GM21723 (cell line): ENCODE measurements at regions not wholly inside any gene's neighbourhood (a gene's known extent, or its start where the extent isn't known, plus 50 kb on each side); places are given as distances from the start of the nearest gene placed in this dataset.
"Not testable (repeated sequence)": the region's sequence is repeated elsewhere in the genome, so short reads cannot be mapped to it uniquely, and the experiment has no call there.

ENCODE experiments used
- ATAC-seq: cut with Tn5 transposase; IDR thresholded peaks from one replicate; pipeline ENCODE4 v1.9.1; 2021; ENCODE audit warnings: mild to moderate bottlenecking, moderate library complexity; ENCODE audit not compliant: unreplicated experiment

DNA sequence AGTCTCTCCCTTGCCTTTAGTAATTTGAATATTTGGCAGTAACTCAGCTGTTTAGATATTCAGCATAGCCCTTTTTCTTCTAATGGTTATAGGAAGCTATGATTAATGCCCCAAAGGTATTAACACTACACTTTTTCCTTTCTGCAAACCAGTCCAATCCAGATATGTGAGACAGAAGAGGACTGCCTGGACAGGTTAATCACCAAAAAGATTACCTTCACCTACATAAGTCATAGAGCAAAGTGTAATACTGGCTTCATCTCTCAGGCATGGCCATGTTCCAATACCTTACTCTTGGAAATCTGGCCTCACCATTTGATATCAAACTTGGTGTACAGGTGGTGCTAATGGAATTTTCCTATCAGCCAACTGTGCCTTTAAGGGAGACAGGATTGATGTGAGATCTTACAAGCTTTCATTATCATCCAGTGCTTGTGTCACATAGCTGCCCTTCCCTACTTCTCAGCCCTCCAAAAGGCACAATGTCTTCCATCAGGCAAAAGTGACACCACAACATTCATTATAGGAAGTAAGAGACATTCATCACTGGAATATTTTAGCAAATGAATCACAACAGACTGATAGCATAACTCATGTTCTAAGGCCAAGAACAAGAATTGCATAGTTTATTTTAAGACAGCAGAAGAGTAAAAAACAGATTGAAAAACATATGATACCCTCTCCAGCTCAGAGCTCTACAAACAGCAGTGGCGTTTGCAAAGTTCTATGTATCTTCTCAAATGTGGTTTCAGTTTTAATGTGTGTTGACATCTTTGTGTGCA lies 91.2 kb upstream of the PAM start:
- ATAC-seq, result no peak

- no peak for ATAC-seq
These were observed 90.3 kb upstream of the PAM start for GRCh38 chr5:102664616-102665335.

DNA sequence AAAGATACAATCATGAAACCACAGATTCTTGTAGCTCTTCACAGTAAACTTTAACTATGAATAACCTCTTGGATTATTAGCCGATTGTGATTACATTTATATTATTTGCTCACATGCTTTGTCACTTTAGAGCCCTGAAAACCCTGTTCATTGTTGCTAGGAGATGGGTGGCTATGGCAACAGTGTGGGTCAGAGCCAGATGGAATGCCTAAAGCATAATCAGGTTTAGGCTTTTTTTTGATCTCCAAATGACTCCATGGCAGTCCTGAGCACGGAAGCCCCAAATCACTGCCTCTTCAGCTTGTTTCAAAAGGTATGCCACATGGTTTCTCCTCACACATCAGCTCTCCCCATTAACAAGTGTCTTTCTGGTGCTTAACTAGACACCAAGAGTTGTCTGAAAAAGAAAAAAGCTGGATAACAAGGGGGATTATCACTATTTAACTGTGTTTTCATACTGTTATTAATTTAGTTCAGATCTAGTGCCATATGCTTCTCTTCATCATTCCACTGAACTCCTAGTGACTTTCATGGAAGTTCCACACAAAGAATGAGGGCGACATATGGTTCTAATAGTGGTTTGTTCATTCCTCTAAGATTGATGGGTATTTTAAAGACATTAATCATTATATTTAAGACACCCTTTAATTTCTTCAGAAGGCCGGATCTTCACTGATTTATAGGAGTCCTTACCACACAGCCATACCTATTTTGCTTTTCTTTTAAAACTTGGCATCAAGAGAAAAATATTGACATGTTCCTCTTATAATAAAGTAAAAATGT lies 88.8 kb upstream of the PAM start:
- ATAC-seq, result no peak

GRCh38 chr5:102668220-102668932 lies 86.7 kb upstream of the PAM start:
- no peak for ATAC-seq

GRCh38 chr5:102670224-102670836 lies 84.8 kb upstream of the PAM start:
- ATAC-seq, result no peak

DNA sequence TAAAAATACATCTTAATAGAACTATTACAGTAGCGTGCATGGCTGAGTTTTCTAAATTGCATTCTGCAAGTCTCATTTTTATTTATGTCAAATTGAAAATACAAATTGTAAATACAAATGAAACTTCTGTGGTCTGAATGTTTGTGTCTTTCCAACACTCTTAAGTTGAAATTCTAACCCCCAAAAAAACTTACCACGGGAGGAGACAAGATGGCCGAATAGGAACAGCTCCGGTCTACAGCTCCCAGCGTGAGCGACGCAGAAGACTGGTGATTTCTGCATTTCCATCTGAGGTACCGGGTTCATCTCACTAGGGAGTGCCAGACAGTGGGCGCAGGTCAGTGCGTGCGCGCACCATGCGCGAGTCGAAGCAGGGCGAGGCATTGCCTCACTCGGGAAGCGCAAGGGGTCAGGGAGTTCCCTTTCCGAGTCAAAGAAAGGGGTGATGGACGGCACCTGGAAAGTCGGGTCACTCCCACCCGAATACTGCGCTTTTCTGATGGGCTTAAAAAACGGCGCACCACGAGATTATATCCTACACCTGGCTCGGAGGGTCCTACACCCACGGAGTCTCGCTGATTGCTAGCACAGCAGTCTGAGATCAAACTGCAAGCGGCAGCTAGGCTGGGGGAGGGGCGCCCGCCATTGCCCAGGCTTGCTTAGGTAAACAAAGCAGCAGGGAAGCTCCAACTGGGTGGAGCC lies 83.9 kb upstream of the PAM start:
- not testable (repeated sequence) for ATAC-seq

GRCh38 chr5:102678267-102679058 lies 76.6 kb upstream of the PAM start:
- no peak for ATAC-seq

GRCh38 chr5:102681403-102681983 lies 73.6 kb upstream of the PAM start:
- peak; percentile 90 for ATAC-seq

- no peak for ATAC-seq
These were observed 72.9 kb upstream of the PAM start for GRCh38 chr5:102682101-102682647.

DNA sequence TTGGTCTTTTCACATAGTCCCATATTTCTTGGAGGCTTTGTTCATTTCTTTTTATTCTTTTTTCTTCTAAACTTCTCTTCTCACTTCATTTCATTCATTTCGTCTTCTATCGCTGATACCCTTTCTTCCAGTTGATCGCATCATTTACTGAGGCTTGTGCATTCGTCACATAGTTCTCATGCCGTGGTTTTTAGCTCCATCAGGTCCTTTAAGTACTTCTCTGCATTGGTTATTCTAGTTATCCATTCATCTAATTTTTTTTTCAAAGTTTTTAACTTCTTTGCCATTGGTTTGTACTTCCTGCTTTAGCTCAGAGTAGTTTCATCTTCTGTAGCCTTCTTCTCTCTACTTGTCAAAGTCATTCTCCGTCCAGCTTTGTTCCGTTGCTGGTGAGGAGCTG lies 67.0 kb upstream of the PAM start:
- ATAC-seq, result not testable (repeated sequence)

DNA sequence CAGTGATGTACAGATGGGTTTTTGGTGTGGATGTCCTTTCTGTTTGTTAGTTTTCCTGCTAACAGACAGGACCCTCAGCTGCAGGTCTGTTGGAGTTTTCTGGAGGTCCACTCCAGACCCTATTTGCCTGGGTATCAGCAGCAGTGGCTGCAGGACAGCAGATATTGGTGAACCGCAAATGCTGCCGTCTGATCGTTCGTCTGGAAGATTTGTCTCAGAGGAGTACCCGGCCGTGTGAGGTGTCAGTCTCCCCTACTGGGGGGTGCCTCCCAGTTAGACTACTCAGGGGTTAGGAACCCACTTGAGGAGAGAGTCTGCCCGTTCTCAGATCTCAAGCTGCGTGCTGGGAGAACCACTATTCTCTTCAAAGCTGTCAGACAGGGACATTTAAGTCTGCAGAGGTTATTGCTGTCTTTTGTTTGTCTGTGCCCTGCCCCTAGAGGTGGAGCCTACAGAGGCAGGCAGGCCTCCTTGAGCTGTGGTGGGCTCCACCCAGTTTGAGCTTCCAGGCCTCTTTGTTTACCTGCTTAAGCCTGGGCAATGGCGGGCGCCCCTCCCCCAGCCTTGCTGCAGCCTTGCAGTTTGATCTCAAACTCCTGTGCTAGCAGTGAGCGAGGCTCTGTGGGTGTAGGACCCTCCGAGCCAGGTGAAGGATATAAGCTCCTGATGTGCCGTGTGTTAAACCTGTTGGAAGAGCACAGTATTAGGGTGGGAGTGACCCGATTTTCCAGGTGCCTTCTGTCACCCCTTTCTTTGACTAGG lies 66.3 kb upstream of the PAM start:
- ATAC-seq, result not testable (repeated sequence)

GRCh38 chr5:102690910-102691309 lies 64.2 kb upstream of the PAM start:
- ATAC-seq, result no peak

DNA sequence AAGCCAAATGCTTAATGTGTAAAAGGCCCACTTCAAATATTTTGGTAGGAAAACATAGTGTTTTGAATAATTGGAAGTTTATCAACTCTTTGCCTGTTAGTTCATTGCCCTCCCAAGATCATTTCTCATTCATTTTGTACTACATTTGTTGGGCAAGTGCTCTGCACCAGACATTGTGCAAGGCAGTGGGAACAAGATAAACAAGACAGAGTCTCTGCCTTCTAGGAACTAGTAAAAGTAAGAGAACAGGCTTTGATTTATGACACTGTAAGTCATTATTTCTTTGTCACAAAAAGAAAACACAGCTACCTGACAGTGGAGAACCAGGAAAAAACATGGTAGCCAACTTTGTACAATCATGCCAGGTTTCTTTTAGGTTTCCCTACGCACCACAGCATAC lies 63.7 kb upstream of the PAM start:
- ATAC-seq, result no peak

- ATAC-seq, result no peak
These were observed 54.8 kb upstream of the PAM start for GRCh38 chr5:102700120-102700831.

DNA sequence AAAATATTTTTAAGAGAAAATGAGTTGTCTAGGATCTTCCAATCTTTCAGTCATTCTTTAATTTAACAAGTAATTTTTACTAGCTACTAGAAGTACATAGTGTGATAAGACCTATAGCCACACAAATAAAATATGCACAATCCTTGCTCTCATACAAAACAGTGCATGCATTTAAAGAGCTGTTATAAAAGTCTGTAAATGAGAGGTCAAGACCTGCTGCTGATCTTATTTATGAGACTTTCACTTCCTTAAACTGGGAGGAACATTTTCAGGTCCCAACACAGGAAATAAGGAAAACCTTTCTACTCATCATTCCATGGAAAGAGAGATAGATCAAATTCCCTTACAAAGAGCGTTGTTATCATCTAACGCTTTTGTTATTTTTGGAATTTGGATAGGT lies 54.2 kb upstream of the PAM start:
- ATAC-seq, result no peak

DNA sequence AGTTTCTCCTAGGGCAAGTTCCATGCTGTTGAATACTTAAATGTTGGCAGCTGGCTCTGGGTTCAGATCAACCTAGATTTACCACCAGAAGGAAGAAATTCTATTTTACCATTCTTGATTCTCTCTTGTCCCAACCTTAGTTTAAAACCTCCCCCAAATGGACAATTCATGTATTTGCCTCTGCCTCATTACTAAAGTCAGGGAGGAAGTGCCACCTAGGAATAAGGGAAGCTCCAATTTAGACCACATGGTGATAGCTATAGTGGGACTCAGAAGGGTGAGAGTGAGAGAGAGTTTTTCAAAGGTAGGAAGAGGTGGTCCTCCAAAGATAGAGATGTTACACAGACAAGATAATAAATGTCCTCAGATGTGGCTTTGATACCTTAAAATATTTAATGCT lies 53.4 kb upstream of the PAM start:
- no peak for ATAC-seq
